ENCODE measurements at regions not wholly inside any gene's neighbourhood (a gene's known extent, or its start where the extent isn't known, plus 50 kb on each side); places are given as distances from the start of the nearest gene placed in this dataset.
"Not testable (repeated sequence)": the region's sequence is repeated elsewhere in the genome, so short reads cannot be mapped to it uniquely, and the experiment has no call there.

DNA sequence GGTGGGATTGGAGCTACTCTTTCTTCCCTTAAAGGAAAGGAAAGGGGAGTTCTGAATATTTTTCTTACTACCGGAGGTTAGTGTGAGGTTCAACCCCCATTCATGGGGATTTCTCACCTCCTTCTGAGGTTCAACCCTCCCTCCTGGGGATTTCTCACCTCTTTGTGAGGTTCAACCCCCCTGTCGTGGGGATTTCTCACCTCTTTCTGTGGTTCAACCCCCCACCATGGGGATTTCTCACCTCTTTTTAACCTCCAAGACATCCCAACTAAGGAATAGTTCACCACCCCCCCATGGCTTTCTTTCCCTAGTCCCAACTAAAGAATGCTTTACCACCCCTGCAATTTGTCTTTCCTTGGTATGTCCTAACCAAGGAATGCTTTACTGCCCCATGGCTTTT, 520.3 kb downstream of the EDEM1 start:
- 65% methylated on average over 2 of the region's 2 CpGs for WGBS
- no peak for DNase-seq (ENCODE audit: low spot score)

DNA sequence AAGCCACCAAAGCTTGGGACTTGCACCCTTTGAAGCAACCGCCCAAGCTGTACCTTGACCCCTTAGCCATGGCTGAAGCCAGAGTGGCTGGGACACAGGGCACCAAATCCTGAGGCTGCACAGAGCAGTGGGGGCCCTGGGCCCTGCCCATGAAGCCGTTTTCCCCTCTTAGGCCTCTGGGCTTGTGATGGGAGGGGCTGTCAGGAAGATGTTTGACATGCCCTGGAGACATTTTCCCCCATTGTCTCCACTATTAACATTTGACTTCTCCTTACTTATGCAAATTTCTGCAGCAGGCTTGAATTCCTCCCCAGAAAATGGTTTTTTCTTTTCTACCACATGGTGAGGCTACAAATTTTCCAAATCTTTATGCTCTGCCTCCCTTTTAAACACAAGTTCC, 522.2 kb downstream of the EDEM1 start:
- no peak overlapping the region for H3K27ac ChIP-seq

More for the DNA sequence above, 520.3 kb downstream of the EDEM1 start:
- H3K4me3 ChIP-seq, result no peak overlapping the region
- H3K27ac ChIP-seq, result no peak overlapping the region
- intact Hi-C loops (cut with DNase I), result no loop called here
- H3K27me3 ChIP-seq (replicated peaks; ENCODE audit: insufficient read depth), result no peaks in the 10 kb centered on the region
- TF ChIP-seq, protein P1, sequence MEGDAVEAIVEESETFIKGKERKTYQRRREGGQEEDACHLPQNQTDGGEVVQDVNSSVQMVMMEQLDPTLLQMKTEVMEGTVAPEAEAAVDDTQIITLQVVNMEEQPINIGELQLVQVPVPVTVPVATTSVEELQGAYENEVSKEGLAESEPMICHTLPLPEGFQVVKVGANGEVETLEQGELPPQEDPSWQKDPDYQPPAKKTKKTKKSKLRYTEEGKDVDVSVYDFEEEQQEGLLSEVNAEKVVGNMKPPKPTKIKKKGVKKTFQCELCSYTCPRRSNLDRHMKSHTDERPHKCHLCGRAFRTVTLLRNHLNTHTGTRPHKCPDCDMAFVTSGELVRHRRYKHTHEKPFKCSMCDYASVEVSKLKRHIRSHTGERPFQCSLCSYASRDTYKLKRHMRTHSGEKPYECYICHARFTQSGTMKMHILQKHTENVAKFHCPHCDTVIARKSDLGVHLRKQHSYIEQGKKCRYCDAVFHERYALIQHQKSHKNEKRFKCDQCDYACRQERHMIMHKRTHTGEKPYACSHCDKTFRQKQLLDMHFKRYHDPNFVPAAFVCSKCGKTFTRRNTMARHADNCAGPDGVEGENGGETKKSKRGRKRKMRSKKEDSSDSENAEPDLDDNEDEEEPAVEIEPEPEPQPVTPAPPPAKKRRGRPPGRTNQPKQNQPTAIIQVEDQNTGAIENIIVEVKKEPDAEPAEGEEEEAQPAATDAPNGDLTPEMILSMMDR (IDR thresholded peaks at IDR 0.05), result no peak
- TF ChIP-seq POLR2AphosphoS5 (IDR thresholded peaks at IDR 0.05), result no peak
- no peak for TF ChIP-seq POLR2A (IDR thresholded peaks at IDR 0.05)
- no peaks in the 10 kb centered on the region for H3K4me1 ChIP-seq (replicated peaks)
- no peaks in the 10 kb centered on the region for H3K9me3 ChIP-seq
- H3K36me3 ChIP-seq, result no peaks in the 10 kb centered on the region

DNA sequence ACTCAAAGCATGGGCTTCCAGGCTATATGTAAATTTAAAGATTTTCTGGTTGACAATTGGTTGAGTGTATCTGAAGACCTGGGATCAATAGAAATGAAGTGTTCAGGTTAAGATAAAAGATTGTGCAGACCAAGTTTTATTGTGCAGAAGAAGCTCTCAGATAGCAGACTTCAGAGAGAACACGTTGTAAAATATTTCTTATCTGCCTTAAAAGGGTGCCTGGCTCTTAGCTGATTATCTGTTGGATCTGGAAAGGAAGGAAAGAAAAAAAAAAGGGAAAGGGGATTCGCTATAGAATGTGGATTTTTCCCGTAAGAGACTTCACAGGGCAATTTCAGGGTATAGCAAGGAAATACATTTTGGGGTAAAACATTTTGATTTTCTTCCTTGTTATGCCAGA, 523.2 kb downstream of the EDEM1 start:
- intact Hi-C loops (cut with DNase I), result no loop called here
- 36% methylated on average over 3 of the region's 3 CpGs for WGBS
- Histone ChIP-seq H3K27ac (no peak overlapping the region), H3K9me3 (no peaks in the 10 kb centered on the region), H3K27me3 (replicated peaks; ENCODE audit: insufficient read depth) (no peaks in the 10 kb centered on the region), H3K4me1 (replicated peaks) (no peaks in the 10 kb centered on the region), H3K36me3 (no peaks in the 10 kb centered on the region), H3K4me3 (no peak overlapping the region)
- DNase-seq (ENCODE audit: low spot score), result no peak
- TF ChIP-seq POLR2A (IDR thresholded peaks at IDR 0.05), result no peak
- TF ChIP-seq, protein P1 (IDR thresholded peaks at IDR 0.05), result no peak
- TF ChIP-seq POLR2AphosphoS5 (IDR thresholded peaks at IDR 0.05), result no peak

More for the DNA sequence above, 522.2 kb downstream of the EDEM1 start:
- Histone ChIP-seq H3K9me3 (no peaks in the 10 kb centered on the region), H3K4me1 (replicated peaks) (no peaks in the 10 kb centered on the region), H3K27me3 (replicated peaks; ENCODE audit: insufficient read depth) (no peaks in the 10 kb centered on the region), H3K4me3 (no peak overlapping the region), H3K36me3 (no peaks in the 10 kb centered on the region)
- no peak for DNase-seq (ENCODE audit: low spot score)
- intact Hi-C loops (cut with DNase I), result no loop called here
- no peak for TF ChIP-seq POLR2AphosphoS5 (IDR thresholded peaks at IDR 0.05)
- TF ChIP-seq POLR2A (IDR thresholded peaks at IDR 0.05), result no peak
- TF ChIP-seq, protein P1 (IDR thresholded peaks at IDR 0.05), result no peak
- 60% methylated on average over 2 of the region's 2 CpGs for WGBS

DNA sequence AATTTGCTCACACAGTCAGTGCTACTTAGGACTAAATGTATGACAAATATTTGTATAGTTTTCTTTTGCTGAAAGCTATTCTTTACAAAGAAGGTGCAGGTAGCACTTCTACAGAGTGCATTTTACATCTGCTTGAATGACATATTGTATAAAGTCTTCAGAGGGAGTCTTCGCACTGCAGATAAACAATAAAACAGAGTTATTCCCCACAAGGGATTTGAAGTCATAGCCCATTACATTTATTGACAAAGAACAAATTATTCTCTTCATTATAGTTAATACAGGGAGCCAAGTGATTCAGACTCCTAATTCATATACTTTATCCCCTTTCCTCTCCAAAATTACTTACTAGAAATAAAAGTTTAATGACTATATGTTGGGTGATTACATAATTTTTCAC, 529.7 kb downstream of the EDEM1 start:
- H3K27me3 ChIP-seq (replicated peaks; ENCODE audit: insufficient read depth), result no peaks in the 10 kb centered on the region
- no peak for TF ChIP-seq POLR2A (IDR thresholded peaks at IDR 0.05)
- TF ChIP-seq POLR2AphosphoS5 (IDR thresholded peaks at IDR 0.05), result no peak
- TF ChIP-seq, protein P1 (IDR thresholded peaks at IDR 0.05), result no peak
- intact Hi-C loops (cut with DNase I), result no loop called here
- H3K4me1 ChIP-seq (replicated peaks), result no peaks in the 10 kb centered on the region
- no peak overlapping the region for H3K27ac ChIP-seq
- H3K4me3 ChIP-seq, result no peak overlapping the region
- WGBS, result 35% methylated on average over 1 of the region's 1 CpG
- H3K9me3 ChIP-seq, result no peaks in the 10 kb centered on the region
- no peak for DNase-seq (ENCODE audit: low spot score)
- H3K36me3 ChIP-seq, result no peaks in the 10 kb centered on the region

DNA sequence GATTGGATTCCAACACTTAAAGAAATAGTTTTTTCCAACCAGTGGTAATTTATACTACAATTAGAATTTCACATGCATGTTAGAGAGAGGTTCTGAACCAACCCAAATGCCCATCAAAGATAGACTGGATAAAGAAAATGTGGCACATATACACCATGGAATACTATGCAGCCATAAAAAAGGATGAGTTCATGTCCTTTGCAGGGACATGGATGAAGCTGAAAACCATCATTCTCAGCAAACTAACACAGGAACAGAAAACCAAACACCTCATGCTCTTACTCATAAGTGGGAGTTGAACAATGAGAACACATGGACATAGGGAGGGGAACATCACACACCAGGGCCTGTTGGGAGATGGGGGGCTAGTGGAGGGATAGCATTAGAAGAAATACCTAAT, 532.2 kb downstream of the EDEM1 start:
- intact Hi-C loops (cut with DNase I); H3K4me3 ChIP-seq: not testable (repeated sequence)

More for the DNA sequence above, 532.2 kb downstream of the EDEM1 start:
- H3K27me3 ChIP-seq (replicated peaks; ENCODE audit: insufficient read depth); DNase-seq (ENCODE audit: low spot score); H3K36me3 ChIP-seq; H3K4me1 ChIP-seq (replicated peaks); H3K27ac ChIP-seq; H3K9me3 ChIP-seq: not testable (repeated sequence)

All from prostate gland (tissue), 2 donors.